Karpas-422 (cell line): ENCODE measurements at regions not wholly inside any gene's neighbourhood (a gene's known extent, or its start where the extent isn't known, plus 50 kb on each side); places are given as distances from the start of the nearest gene placed in this dataset.

Experiments used
- DNase-seq: peaks from one replicate; pipeline ENCODE4 v3.0.0-alpha.2; 2015
- H2AFZ ChIP-seq: fragments of 200-600 bp; sonication (generic); 2 replicates; pipeline ENCODE4 v1.6.1; 2014; ENCODE audit warnings: antibody characterized with exemption, low read length, mixed read lengths
- H3K27ac ChIP-seq: fragments of 200-600 bp; sonication (generic); 2 replicates; pipeline ENCODE4 v1.5.1; 2014; ENCODE audit warnings: mild to moderate bottlenecking, low read length, moderate library complexity
- H3K27me3 ChIP-seq: fragments of 200-600 bp; sonication (generic); 2 replicates; pipeline ENCODE4 v1.6.1; 2014; ENCODE audit warnings: low read length, mixed read lengths
- H3K36me3 ChIP-seq: fragments of 200-600 bp; sonication (generic); 2 replicates; pipeline ENCODE4 v1.6.1; 2014; ENCODE audit warnings: low read length, mixed read lengths; ENCODE audit not compliant: insufficient read depth
- H3K4me1 ChIP-seq: fragments of 200-600 bp; sonication (generic); 2 replicates; pipeline ENCODE4 v1.6.1; 2014; ENCODE audit warnings: mild to moderate bottlenecking, low read length, mixed read lengths
- H3K4me2 ChIP-seq: fragments of 200-600 bp; sonication (generic); 2 replicates; pipeline ENCODE4 v1.6.1; 2014; ENCODE audit warnings: low read length, low read depth, mild to moderate bottlenecking; ENCODE audit not compliant: poor library complexity, severe bottlenecking
- H3K4me3 ChIP-seq: fragments of 200-600 bp; sonication (generic); 2 replicates; pipeline ENCODE4 v1.5.1; 2014; ENCODE audit warnings: mild to moderate bottlenecking, antibody characterized with exemption, low read length, mixed read lengths
- H3K79me2 ChIP-seq: fragments of 200-600 bp; sonication (generic); 2 replicates; pipeline ENCODE4 v1.6.1; 2014; ENCODE audit warnings: mild to moderate bottlenecking, low read length, mixed read lengths
- H3K9ac ChIP-seq: fragments of 200-600 bp; sonication (generic); 2 replicates; pipeline ENCODE4 v1.6.0; 2014; ENCODE audit warnings: low read length
- H3K9me2 ChIP-seq: fragments of 200-600 bp; sonication (generic), shearing (Covaris generic); replicated peaks from 2 replicates; pipeline ENCODE4 v1.6.0; 2014; ENCODE audit warnings: mild to moderate bottlenecking, low read length, moderate library complexity; ENCODE audit not compliant: insufficient read depth
- H3K9me3 ChIP-seq: fragments of 300-700, 200-600 bp; sonication (generic); 2 replicates; pipeline ENCODE4 v1.6.1; 2014; ENCODE audit warnings: low read length, mixed read lengths
- H4K20me1 ChIP-seq: fragments of 200-600 bp; sonication (generic); 2 replicates; pipeline ENCODE4 v1.6.1; 2014; ENCODE audit warnings: mild to moderate bottlenecking, antibody characterized with exemption, low read length, low read depth; ENCODE audit not compliant: insufficient read depth

DNA sequence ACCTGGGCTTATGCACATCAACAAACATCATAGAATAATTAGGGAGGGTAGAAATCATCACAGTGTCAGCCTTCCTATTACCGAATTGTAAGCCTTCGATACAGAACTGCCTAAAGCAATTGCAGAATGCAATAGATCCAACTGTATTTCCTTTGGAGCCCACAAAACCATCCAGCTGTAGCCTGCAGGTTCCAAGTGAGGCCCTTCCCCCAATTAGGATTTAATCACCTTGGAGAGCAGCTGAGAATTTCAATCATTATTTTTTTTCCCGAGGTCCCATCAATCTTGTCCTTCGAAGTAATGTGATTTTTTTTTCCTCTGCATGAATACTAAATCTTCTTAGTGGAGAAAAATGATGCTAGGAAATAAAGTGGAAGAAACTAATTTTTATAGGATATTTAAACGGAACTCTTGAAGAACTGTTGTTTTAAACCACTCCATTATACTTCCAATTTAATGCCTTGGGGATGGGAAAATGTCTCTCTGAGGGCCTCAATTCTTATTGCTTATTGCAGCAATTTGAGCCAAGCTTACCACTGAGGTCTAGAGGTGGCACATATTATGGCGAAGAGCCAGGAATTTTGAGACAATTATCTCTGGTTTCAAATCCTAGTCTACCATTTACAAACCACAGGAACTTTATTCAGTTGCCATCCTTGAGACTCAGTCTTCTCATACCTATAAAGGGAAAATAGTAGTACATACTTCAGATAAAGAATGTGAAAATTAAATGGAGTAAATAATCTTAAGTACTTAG lies 953.4 kb upstream of the IGFBP7 start:
- Histone ChIP-seq H3K9me3 (peaks cover 33% of the 10 kb centered on the region), H3K36me3 (no peaks in the 10 kb centered on the region), H3K9me2 (no peaks in the 10 kb centered on the region), H3K27me3 (no peaks in the 10 kb centered on the region), H3K27ac (no peak overlapping the region), H3K4me3 (no peak overlapping the region), H3K4me1 (no peaks in the 10 kb centered on the region), H3K4me2 (no peak overlapping the region), H4K20me1 (no peaks in the 10 kb centered on the region), H3K79me2 (no peaks in the 10 kb centered on the region), H3K9ac (no peak overlapping the region), H2AFZ (no peak overlapping the region)
- no peak for DNase-seq

DNA sequence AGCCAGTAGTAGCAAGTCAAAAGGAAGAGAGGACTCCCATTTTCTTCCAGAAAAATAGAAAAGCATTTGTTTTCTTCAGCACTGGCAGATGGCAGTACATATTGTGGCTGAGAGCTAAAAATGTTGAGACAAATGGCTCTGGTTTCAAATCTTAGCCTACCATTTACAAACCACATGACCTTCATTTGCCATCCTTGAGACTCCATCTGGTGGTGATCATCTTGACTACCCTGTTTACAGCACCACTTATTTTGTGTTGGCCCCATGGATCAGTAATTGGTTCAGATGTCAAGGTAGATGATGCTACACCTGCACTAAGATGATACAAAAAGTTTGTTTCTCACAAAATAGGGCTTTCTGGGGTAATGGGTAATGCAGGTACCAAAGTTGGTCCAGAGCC lies 951.8 kb upstream of the IGFBP7 start:
- Histone ChIP-seq H3K4me2 (no peak overlapping the region), H3K79me2 (no peaks in the 10 kb centered on the region), H3K4me3 (no peak overlapping the region), H3K27me3 (no peaks in the 10 kb centered on the region), H3K9me3 (peaks cover 32% of the 10 kb centered on the region), H3K27ac (no peak overlapping the region), H3K9me2 (no peaks in the 10 kb centered on the region), H3K36me3 (no peaks in the 10 kb centered on the region), H3K4me1 (no peaks in the 10 kb centered on the region), H4K20me1 (no peaks in the 10 kb centered on the region), H3K9ac (no peak overlapping the region), H2AFZ (no peak overlapping the region)
- no peak for DNase-seq

DNA sequence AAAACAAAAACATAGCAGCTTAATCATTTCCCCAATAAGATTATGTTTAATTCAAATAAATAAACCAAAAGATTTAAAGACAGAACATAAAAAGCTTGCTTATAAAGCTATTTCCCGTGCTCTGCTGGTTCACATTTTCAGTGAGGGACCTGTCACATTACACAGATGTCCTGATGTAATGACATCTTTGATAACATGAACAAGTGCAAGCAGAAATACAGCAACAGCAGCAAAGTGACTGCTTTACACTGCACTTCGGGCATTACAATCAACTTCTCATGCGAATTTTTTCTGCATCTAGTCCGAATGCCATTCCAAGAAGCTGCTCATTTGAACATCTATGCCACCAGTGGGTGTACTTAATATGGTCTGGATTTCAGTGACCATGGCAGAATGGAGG lies 940.3 kb upstream of the IGFBP7 start:
- Histone ChIP-seq H3K79me2 (no peaks in the 10 kb centered on the region), H3K36me3 (no peaks in the 10 kb centered on the region), H4K20me1 (no peaks in the 10 kb centered on the region), H3K27me3 (no peaks in the 10 kb centered on the region), H3K4me1 (no peaks in the 10 kb centered on the region), H3K9me3 (peaks cover 23% of the 10 kb centered on the region; the same call in 1 of the 2 replicates), H2AFZ (no peak overlapping the region), H3K27ac (no peak overlapping the region), H3K9me2 (no peaks in the 10 kb centered on the region), H3K4me3 (no peak overlapping the region), H3K9ac (no peak overlapping the region), H3K4me2 (no peak overlapping the region)
- no peak for DNase-seq

DNA sequence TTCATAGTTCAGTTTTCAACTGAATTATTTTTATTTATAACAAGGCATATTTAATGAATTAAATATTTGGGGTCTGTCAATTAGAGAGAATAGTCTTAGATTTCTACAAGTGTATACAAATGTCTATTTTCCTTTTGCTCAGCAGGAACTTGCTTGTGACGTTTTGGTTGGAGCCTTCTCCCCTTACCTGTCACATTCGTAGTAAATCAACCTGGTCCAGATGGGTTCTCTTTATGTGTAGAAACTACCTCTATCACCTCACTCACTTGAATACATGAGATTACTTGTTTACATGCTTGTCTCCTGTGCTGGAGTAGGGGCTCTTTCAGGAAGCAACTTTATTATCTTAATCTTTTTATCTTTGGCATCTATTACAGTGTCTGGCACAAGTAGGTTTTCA lies 938.3 kb upstream of the IGFBP7 start:
- H3K9ac ChIP-seq: no peak overlapping the region

DNA sequence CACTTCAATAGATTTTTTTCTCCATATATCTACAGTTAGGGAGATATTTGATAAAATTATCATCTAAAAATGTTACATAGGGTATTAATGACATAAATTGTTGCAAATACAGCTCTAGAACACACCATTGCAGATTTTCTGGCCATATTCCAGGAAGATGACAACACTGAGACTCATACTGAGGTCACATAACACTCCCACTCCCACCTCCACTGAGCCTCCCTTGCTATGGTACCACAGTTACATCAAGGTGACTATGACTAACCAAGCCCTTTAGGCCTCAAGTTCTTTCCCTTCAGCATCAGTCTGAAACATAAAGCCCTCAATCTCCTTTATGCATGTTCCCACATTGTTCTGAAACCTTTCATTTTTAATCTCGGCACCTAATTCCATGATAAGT lies 932.0 kb upstream of the IGFBP7 start:
- no peaks in the 10 kb centered on the region for H3K79me2 ChIP-seq
- H4K20me1 ChIP-seq: no peaks in the 10 kb centered on the region
- H3K36me3 ChIP-seq: no peaks in the 10 kb centered on the region
- no peak overlapping the region for H3K9ac ChIP-seq
- peaks cover 31% of the 10 kb centered on the region for H3K9me3 ChIP-seq
- H3K9me2 ChIP-seq: no peaks in the 10 kb centered on the region
- DNase-seq: no peak
- no peak overlapping the region for H2AFZ ChIP-seq
- no peak overlapping the region for H3K27ac ChIP-seq
- H3K27me3 ChIP-seq: no peaks in the 10 kb centered on the region
- no peaks in the 10 kb centered on the region for H3K4me1 ChIP-seq
- no peak overlapping the region for H3K4me2 ChIP-seq
- H3K4me3 ChIP-seq: no peak overlapping the region

More for the DNA sequence above, 938.3 kb upstream of the IGFBP7 start:
- Histone ChIP-seq H3K4me1 (no peaks in the 10 kb centered on the region), H3K9me3 (peaks cover 22% of the 10 kb centered on the region; the same call in 1 of the 2 replicates), H3K79me2 (no peaks in the 10 kb centered on the region), H4K20me1 (no peaks in the 10 kb centered on the region), H3K9me2 (no peaks in the 10 kb centered on the region), H2AFZ (no peak overlapping the region), H3K27ac (no peak overlapping the region), H3K4me2 (no peak overlapping the region), H3K4me3 (no peak overlapping the region), H3K36me3 (no peaks in the 10 kb centered on the region), H3K27me3 (no peaks in the 10 kb centered on the region)
- no peak for DNase-seq

DNA sequence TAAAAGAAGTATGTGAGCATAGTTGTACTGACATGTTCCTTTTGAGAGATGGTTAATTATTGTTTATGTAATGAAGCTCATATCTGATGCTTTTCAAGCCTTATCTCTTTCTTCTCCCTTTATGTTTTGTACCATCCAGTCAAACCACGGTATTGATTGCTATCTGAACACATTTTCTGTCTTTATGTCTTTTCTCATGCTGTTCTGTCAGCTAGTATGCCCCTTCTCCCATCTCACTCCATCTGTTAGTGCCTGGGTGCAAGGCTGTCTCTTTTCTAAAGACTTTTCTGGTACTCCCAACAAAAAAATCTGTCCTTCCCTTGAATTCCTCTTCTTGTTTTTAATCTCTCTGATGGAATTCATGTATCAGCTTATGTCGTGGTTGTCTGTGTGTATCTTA lies 883.8 kb upstream of the IGFBP7 start:
- H3K9ac ChIP-seq: no peak overlapping the region
- no peak overlapping the region for H2AFZ ChIP-seq
- H3K27ac ChIP-seq: no peak overlapping the region
- H3K36me3 ChIP-seq: no peaks in the 10 kb centered on the region
- no peaks in the 10 kb centered on the region for H4K20me1 ChIP-seq
- no peaks in the 10 kb centered on the region for H3K79me2 ChIP-seq
- no peaks in the 10 kb centered on the region for H3K4me1 ChIP-seq
- DNase-seq: no peak
- H3K9me3 ChIP-seq: peaks cover 18% of the 10 kb centered on the region
- H3K27me3 ChIP-seq: no peaks in the 10 kb centered on the region
- no peaks in the 10 kb centered on the region for H3K9me2 ChIP-seq
- no peak overlapping the region for H3K4me2 ChIP-seq
- no peak overlapping the region for H3K4me3 ChIP-seq

DNA sequence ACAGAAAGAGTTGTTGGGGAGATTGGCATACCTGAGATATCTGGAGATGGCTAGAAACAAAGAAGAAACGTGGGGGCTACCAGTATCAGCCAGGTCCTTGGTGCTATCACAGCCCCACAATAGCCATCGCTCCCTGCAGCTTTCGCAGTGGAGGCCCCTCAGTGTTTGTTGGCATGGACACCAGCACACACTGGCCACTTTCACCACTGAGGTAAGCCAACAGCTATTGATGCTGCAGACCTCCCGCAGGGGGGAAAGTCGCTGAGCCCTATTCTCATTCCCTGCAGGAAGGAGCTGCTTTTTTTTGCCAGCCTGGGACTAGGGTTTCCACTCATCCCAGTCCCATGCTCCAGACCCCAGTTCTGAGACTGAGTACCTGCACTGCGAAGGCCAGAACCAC lies 879.2 kb upstream of the IGFBP7 start:
- DNase-seq: no peak
- H4K20me1 ChIP-seq: no peaks in the 10 kb centered on the region
- no peak overlapping the region for H3K4me2 ChIP-seq
- no peaks in the 10 kb centered on the region for H3K27me3 ChIP-seq
- no peak overlapping the region for H3K4me3 ChIP-seq
- H3K9me2 ChIP-seq: no peaks in the 10 kb centered on the region
- H3K4me1 ChIP-seq: no peaks in the 10 kb centered on the region
- H3K9ac ChIP-seq: no peak overlapping the region
- peaks cover 24% of the 10 kb centered on the region for H3K9me3 ChIP-seq
- H3K36me3 ChIP-seq: no peaks in the 10 kb centered on the region
- H2AFZ ChIP-seq: no peak overlapping the region; the same call in 1 of the 2 replicates
- H3K27ac ChIP-seq: no peak overlapping the region
- no peaks in the 10 kb centered on the region for H3K79me2 ChIP-seq

DNA sequence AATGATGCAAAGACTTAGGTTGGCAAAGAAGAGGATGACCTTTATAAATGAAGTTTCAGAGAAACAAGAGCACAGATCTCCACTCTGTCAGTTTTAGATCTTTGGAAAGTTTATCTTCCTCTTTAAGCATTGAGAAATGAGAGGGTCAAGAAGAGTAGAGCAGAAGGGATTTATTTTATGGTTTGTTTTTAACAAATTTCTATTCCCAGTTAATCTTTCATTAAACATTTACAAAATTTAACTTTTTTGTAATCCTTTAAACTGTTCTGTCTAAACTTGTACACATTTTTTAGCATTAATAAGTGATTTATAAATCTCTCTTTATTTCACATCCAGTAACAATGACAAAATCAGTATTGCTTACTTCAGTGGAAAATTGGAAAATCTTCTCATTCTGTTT lies 875.0 kb upstream of the IGFBP7 start:
- Histone ChIP-seq H3K9me2 (no peaks in the 10 kb centered on the region), H3K27ac (no peak overlapping the region), H3K27me3 (no peaks in the 10 kb centered on the region), H3K79me2 (no peaks in the 10 kb centered on the region), H3K4me3 (no peak overlapping the region), H3K4me1 (no peaks in the 10 kb centered on the region), H3K36me3 (no peaks in the 10 kb centered on the region), H3K4me2 (no peak overlapping the region), H3K9me3 (peaks cover 19% of the 10 kb centered on the region; the same call in 1 of the 2 replicates), H4K20me1 (no peaks in the 10 kb centered on the region), H3K9ac (no peak overlapping the region), H2AFZ (no peak overlapping the region)
- DNase-seq: no peak
